ENCODE measurements at regions not wholly inside any gene's neighbourhood (a gene's known extent, or its start where the extent isn't known, plus 50 kb on each side); places are given as distances from the start of the nearest gene placed in this dataset.

GRCh38 chr9:14031810-14032209, 282.1 kb downstream of the NFIB start:
- no peak overlapping the region for H3K27ac Mint-ChIP-seq
- ATAC-seq (no peak), DNase-seq (ENCODE audit: low spot score in 2 of 2) (no peak)
- peaks cover 0 to 6% of the 10 kb centered on the region in 2 donors for H3K36me3 Mint-ChIP-seq
- peaks cover 14 to 15% of the 10 kb centered on the region in 2 donors for H3K9me3 Mint-ChIP-seq

GRCh38 chr9:14031060-14031414, 282.9 kb downstream of the NFIB start:
- DNase-seq (ENCODE audit: low spot score in 2 of 2) (no peak), ATAC-seq (no peak)
- H3K9me3 Mint-ChIP-seq, result peaks cover 14 to 19% of the 10 kb centered on the region in 2 donors
- peaks cover 0 to 6% of the 10 kb centered on the region in 2 donors for H3K36me3 Mint-ChIP-seq
- no peak overlapping the region for H3K27ac Mint-ChIP-seq

GRCh38 chr9:14030375-14031059, 283.4 kb downstream of the NFIB start:
- no peak overlapping the region for H3K27ac Mint-ChIP-seq
- peaks cover 16 to 19% of the 10 kb centered on the region in 2 donors for H3K9me3 Mint-ChIP-seq
- ATAC-seq, result no peak
- no peak for DNase-seq (ENCODE audit: low spot score in 2 of 2)
- peaks cover 0 to 6% of the 10 kb centered on the region in 2 donors for H3K36me3 Mint-ChIP-seq

GRCh38 chr9:14029806-14030374, 284.1 kb downstream of the NFIB start:
- peaks cover 17% of the 10 kb centered on the region in 2 donors for H3K9me3 Mint-ChIP-seq
- no peak overlapping the region for H3K27ac Mint-ChIP-seq
- peaks cover 0 to 6% of the 10 kb centered on the region in 2 donors for H3K36me3 Mint-ChIP-seq
- ATAC-seq (no peak), DNase-seq (ENCODE audit: low spot score in 2 of 2) (no peak)

GRCh38 chr9:14027116-14027800, 286.7 kb downstream of the NFIB start:
- ATAC-seq (no peak), DNase-seq (ENCODE audit: low spot score in 2 of 2) (no peak)
- H3K9me3 Mint-ChIP-seq, result peaks cover 11 to 12% of the 10 kb centered on the region in 2 donors
- peaks cover 0 to 5% of the 10 kb centered on the region in 2 donors for H3K36me3 Mint-ChIP-seq
- no peak overlapping the region for H3K27ac Mint-ChIP-seq

- ATAC-seq (no peak), DNase-seq (ENCODE audit: low spot score in 2 of 2) (no peak)
- H3K27ac Mint-ChIP-seq, result no peak overlapping the region
- peaks cover 0 to 5% of the 10 kb centered on the region in 2 donors for H3K36me3 Mint-ChIP-seq
- peaks cover 10% of the 10 kb centered on the region in 2 donors for H3K9me3 Mint-ChIP-seq
Observed at GRCh38 chr9:14025741-14026140, 288.2 kb downstream of the NFIB start.

- ATAC-seq (no peak), DNase-seq (ENCODE audit: low spot score in 2 of 2) (no peak)
- H3K36me3 Mint-ChIP-seq, result peaks cover 0 to 5% of the 10 kb centered on the region in 2 donors
- no peak overlapping the region for H3K27ac Mint-ChIP-seq
- H3K9me3 Mint-ChIP-seq, result peaks cover 14 to 16% of the 10 kb centered on the region in 2 donors
Observed at GRCh38 chr9:14023285-14023684, 290.7 kb downstream of the NFIB start.

GRCh38 chr9:14021871-14022525, 291.9 kb downstream of the NFIB start:
- Mint-ChIP-seq H3K36me3 (peaks cover 0 to 5% of the 10 kb centered on the region in 2 donors), H3K27ac (no peak overlapping the region), H3K9me3 (peaks cover 14 to 16% of the 10 kb centered on the region in 2 donors)
- ATAC-seq (no peak), DNase-seq (ENCODE audit: low spot score in 2 of 2) (no peak)

- H3K9me3 Mint-ChIP-seq, result peaks cover 18 to 20% of the 10 kb centered on the region in 2 donors
- no peak overlapping the region for H3K27ac Mint-ChIP-seq
- H3K36me3 Mint-ChIP-seq, result peaks cover 0 to 5% of the 10 kb centered on the region in 2 donors
- no peak for ATAC-seq
- no peak for DNase-seq (ENCODE audit: low spot score in 2 of 2)
Observed at GRCh38 chr9:14018081-14018480, 295.9 kb downstream of the NFIB start.

GRCh38 chr9:14014744-14015143, 299.2 kb downstream of the NFIB start:
- Mint-ChIP-seq H3K27ac (no peak overlapping the region), H3K9me3 (peaks cover 12 to 14% of the 10 kb centered on the region in 2 donors), H3K36me3 (no peaks in the 10 kb centered on the region)
- no peak for ATAC-seq
- no peak for DNase-seq (ENCODE audit: low spot score in 2 of 2)

- ATAC-seq, result no peak
- H3K36me3 Mint-ChIP-seq, result no peaks in the 10 kb centered on the region
- H3K9me3 Mint-ChIP-seq, result peaks cover 12 to 14% of the 10 kb centered on the region in 2 donors
- H3K27ac Mint-ChIP-seq, result no peak overlapping the region
- DNase-seq (ENCODE audit: low spot score in 2 of 2), result no peak
Observed at GRCh38 chr9:14014218-14014617, 299.7 kb downstream of the NFIB start.

- DNase-seq (ENCODE audit: low spot score in 2 of 2) (no peak), ATAC-seq (no peak)
- Mint-ChIP-seq H3K9me3 (peaks cover 8 to 14% of the 10 kb centered on the region in 2 donors), H3K36me3 (no peaks in the 10 kb centered on the region), H3K27ac (no peak overlapping the region)
Observed at GRCh38 chr9:14011799-14012560, 302.0 kb downstream of the NFIB start.

- ATAC-seq, result no peak
- Mint-ChIP-seq H3K9me3 (peaks cover 5 to 14% of the 10 kb centered on the region in 2 donors), H3K27ac (no peak overlapping the region), H3K36me3 (no peaks in the 10 kb centered on the region)
- no peak for DNase-seq (ENCODE audit: low spot score in 2 of 2)
Observed at GRCh38 chr9:14007190-14007769, 306.7 kb downstream of the NFIB start.

- DNase-seq (ENCODE audit: low spot score in 2 of 2), result no peak
- ATAC-seq, result no peak
- peaks cover 5 to 14% of the 10 kb centered on the region in 2 donors for H3K9me3 Mint-ChIP-seq
Observed at GRCh38 chr9:14006386-14007187, 307.4 kb downstream of the NFIB start.

GRCh38 chr9:14004110-14004509, 309.8 kb downstream of the NFIB start:
- H3K36me3 Mint-ChIP-seq, result no peaks in the 10 kb centered on the region
- ATAC-seq, result no peak
- peaks cover 5 to 14% of the 10 kb centered on the region in 2 donors for H3K9me3 Mint-ChIP-seq
- no peak overlapping the region for H3K27ac Mint-ChIP-seq
- DNase-seq (ENCODE audit: low spot score in 2 of 2), result no peak

More at GRCh38 chr9:14006386-14007187, 307.4 kb downstream of the NFIB start:
- H3K36me3 Mint-ChIP-seq, result no peaks in the 10 kb centered on the region
- H3K27ac Mint-ChIP-seq, result no peak overlapping the region
